Brain microvascular endothelial cell (primary cell): ENCODE measurements at regions not wholly inside any gene's neighbourhood (a gene's known extent, or its start where the extent isn't known, plus 50 kb on each side); places are given as distances from the start of the nearest gene placed in this dataset.

Experiments
- DNase-seq: peaks from one replicate; pipeline ENCODE4 v3.0.0-alpha.2; 2020
- H3K27ac ChIP-seq: fragments of 250-450 bp; sonication (Bioruptor Pico); 2 replicates; pipeline ENCODE4 v1.5.1; 2020; ENCODE audit warnings: mild to moderate bottlenecking, moderate library complexity
- H3K27me3 ChIP-seq: fragments of 250-450 bp; sonication (Bioruptor Pico); replicated peaks from 2 replicates; pipeline ENCODE4 v1.5.1; 2020; ENCODE audit warnings: mild to moderate bottlenecking
- H3K36me3 ChIP-seq: fragments of 250-450 bp; sonication (Bioruptor Pico); replicated peaks from 2 replicates; pipeline ENCODE4 v1.5.1; 2020; ENCODE audit warnings: mild to moderate bottlenecking
- H3K4me3 ChIP-seq: 2 replicates; pipeline ENCODE4 v1.5.1; 2011; ENCODE audit warnings: low read depth, mild to moderate bottlenecking, control low read depth, low read length, moderate library complexity
- CTCF ChIP-seq: IDR thresholded peaks from 2 replicates; pipeline ENCODE4 v1.5.1; 2011; ENCODE audit warnings: low read depth, mild to moderate bottlenecking, moderate library complexity, low read length, control low read depth, inconsistent platforms; ENCODE audit errors: missing control alignments
- in situ Hi-C: cut with HindIII; loops from 2 replicates; pipeline ENCODE4 v1.10.0; 2017; ENCODE audit warnings: low sequenced_read_pairs, low pct_ligation_motif_present

GRCh38 chr2:105469781-105470180 lies 70.9 kb upstream of the FHL2 start:
- no peak overlapping the region for H3K4me3 ChIP-seq
- TF ChIP-seq CTCF = no peak
- no peak overlapping the region for H3K27ac ChIP-seq
- in situ Hi-C loops = no loop called here
- H3K36me3 ChIP-seq = no peaks in the 10 kb centered on the region
- no peak for DNase-seq
- no peaks in the 10 kb centered on the region for H3K27me3 ChIP-seq

- in situ Hi-C loops = no loop called here
- TF ChIP-seq CTCF = no peak
- H3K27ac ChIP-seq = no peak overlapping the region
- DNase-seq = no peak
- H3K4me3 ChIP-seq = no peak overlapping the region
- no peaks in the 10 kb centered on the region for H3K36me3 ChIP-seq
- no peaks in the 10 kb centered on the region for H3K27me3 ChIP-seq
These were observed 69.8 kb upstream of the FHL2 start for GRCh38 chr2:105468582-105469042.

GRCh38 chr2:105464325-105464724 lies 65.5 kb upstream of the FHL2 start:
- no peaks in the 10 kb centered on the region for H3K36me3 ChIP-seq
- in situ Hi-C loops = no loop called here

GRCh38 chr2:105460048-105460732 lies 61.3 kb upstream of the FHL2 start:
- TF ChIP-seq CTCF = no peak
- no peak overlapping the region for H3K4me3 ChIP-seq
- H3K27ac ChIP-seq = no peak overlapping the region
- H3K36me3 ChIP-seq = no peaks in the 10 kb centered on the region
- in situ Hi-C loops = no loop called here
- no peaks in the 10 kb centered on the region for H3K27me3 ChIP-seq
- no peak for DNase-seq

More at GRCh38 chr2:105464325-105464724, 65.5 kb upstream of the FHL2 start:
- no peak for TF ChIP-seq CTCF
- H3K4me3 ChIP-seq = no peak overlapping the region
- H3K27me3 ChIP-seq = no peaks in the 10 kb centered on the region
- H3K27ac ChIP-seq = no peak overlapping the region
- no peak for DNase-seq

- no peak overlapping the region for H3K27ac ChIP-seq
- H3K4me3 ChIP-seq = no peak overlapping the region
- no peak for DNase-seq
- no peaks in the 10 kb centered on the region for H3K27me3 ChIP-seq
- TF ChIP-seq CTCF = no peak
- in situ Hi-C loops = no loop called here
- H3K36me3 ChIP-seq = no peaks in the 10 kb centered on the region
These were observed 59.2 kb upstream of the FHL2 start for GRCh38 chr2:105458076-105458475.

GRCh38 chr2:105455488-105456003 lies 56.7 kb upstream of the FHL2 start:
- no peak overlapping the region for H3K4me3 ChIP-seq
- in situ Hi-C loops = no loop called here
- H3K36me3 ChIP-seq = no peaks in the 10 kb centered on the region
- H3K27me3 ChIP-seq = no peaks in the 10 kb centered on the region
- no peak for TF ChIP-seq CTCF
- H3K27ac ChIP-seq = peak overlapping the region; percentile 82
- peak; percentile 99 for DNase-seq
